ENCODE measurements at regions not wholly inside any gene's neighbourhood (a gene's known extent, or its start where the extent isn't known, plus 50 kb on each side); places are given as distances from the start of the nearest gene placed in this dataset.
A peak's percentile ranks its signal among the peaks of the same experiment; 100 is the strongest.

DNA sequence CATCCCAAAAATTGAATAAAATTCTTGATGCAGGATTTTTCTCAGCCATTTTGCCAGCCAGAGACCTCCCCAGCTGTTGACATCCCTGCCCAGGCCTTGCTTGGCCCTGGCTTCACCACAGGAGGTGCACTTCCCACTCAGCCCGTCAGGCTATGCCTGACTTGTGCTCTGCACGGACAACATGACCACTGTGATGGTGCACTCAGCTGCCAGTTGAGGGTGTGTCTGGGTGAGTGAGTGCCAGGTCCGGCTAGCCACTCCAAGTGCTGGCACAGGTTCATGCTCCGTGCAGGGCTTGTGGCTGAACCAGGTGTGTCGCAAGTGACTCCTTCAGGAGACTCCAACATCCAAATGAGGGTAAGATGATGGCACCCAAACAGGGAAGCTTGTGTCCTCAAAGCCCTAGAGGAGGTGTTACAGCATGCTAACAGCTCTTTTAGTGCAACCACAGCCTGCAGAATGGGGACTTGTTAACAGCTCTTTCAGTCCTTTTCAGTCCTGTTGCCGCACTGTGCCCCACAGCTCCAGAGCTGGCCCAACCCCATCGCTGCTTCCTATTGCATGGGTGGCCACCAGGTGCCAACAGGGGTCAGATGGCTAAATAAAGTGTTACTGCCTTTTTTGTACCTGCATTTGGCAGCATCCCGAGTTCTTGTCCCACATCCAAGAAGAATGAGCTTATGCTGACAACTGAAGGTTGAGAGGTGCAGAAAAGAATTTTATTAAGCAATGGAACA lies 380.7 kb downstream of the SLITRK5 start:
- no peaks in the 10 kb centered on the region for H3K36me3 Mint-ChIP-seq
- H3K27ac ChIP-seq (ENCODE audit: insufficient read depth, low read length, poor library complexity, severe bottlenecking), result no peak overlapping the region
- no peaks in the 10 kb centered on the region for H3K36me3 ChIP-seq (ENCODE audit: control insufficient read depth, insufficient read depth, low read length)
- peaks cover under 1% of the 10 kb centered on the region for H3K27me3 Mint-ChIP-seq
- H3K4me1 ChIP-seq (ENCODE audit: control insufficient read depth, insufficient read depth, low read length, poor library complexity, severe bottlenecking), result no peaks in the 10 kb centered on the region
- DNase-seq (no peak), ATAC-seq (ENCODE audit: low read depth in 2 of 2) (no peak)
- peaks cover 0 to 3% of the 10 kb centered on the region in 2 experiments for H3K9me3 ChIP-seq (ENCODE audit: control insufficient read depth in 2 of 2, low read length in 2 of 2)
- no peak overlapping the region for H3K4me3 Mint-ChIP-seq
- H3K27ac Mint-ChIP-seq, result no peak overlapping the region
- H3K4me3 ChIP-seq (ENCODE audit: low read depth, low read length), result no peak overlapping the region
- H3K27me3 ChIP-seq (ENCODE audit: control insufficient read depth, insufficient read depth, low read length), result no peaks in the 10 kb centered on the region
- H3K9me3 Mint-ChIP-seq, result peaks cover 0 to 31% (median 8%) of the 10 kb centered on the region in 7 donors
- H3K4me1 Mint-ChIP-seq, result no peaks in the 10 kb centered on the region

GRCh38 chr13:88063741-88064140 lies 392.6 kb downstream of the SLITRK5 start:
- Mint-ChIP-seq H3K36me3 (no peaks in the 10 kb centered on the region), H3K9me3 (peaks cover 4 to 17% (median 10%) of the 10 kb centered on the region in 7 donors), H3K4me1 (no peaks in the 10 kb centered on the region), H3K27me3 (no peaks in the 10 kb centered on the region), H3K27ac (no peak overlapping the region), H3K4me3 (no peak overlapping the region)
- no peaks in the 10 kb centered on the region for H3K27me3 ChIP-seq (ENCODE audit: control insufficient read depth, insufficient read depth, low read length)
- H3K27ac ChIP-seq (ENCODE audit: insufficient read depth, low read length, poor library complexity, severe bottlenecking), result no peak overlapping the region
- peaks cover 10 to 12% of the 10 kb centered on the region in 2 experiments for H3K9me3 ChIP-seq (ENCODE audit: control insufficient read depth in 2 of 2, low read length in 2 of 2)
- no peak for ATAC-seq (ENCODE audit: low read depth in 2 of 2)
- H3K4me3 ChIP-seq (ENCODE audit: low read depth, low read length), result no peak overlapping the region
- H3K4me1 ChIP-seq (ENCODE audit: control insufficient read depth, insufficient read depth, low read length, poor library complexity, severe bottlenecking), result no peaks in the 10 kb centered on the region
- DNase-seq, result no peak
- H3K36me3 ChIP-seq (ENCODE audit: control insufficient read depth, insufficient read depth, low read length), result no peaks in the 10 kb centered on the region

DNA sequence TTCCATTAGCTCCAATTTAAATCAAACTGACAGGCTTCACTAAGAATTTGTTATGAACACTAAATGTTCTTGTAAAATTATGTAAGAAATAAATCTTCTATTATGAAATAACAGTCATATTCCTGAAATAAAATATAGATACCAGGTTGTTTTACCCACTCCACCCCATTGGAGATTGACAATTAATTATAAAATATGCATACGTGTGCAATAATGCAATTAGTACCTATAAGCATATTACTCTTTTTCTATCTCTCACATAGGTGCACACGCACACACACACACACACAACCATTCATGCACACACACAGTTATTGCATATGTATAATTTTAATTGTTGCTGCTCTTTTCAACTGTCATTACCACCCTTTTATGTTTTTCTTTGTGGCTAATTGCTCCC lies 395.7 kb downstream of the SLITRK5 start:
- H3K36me3 Mint-ChIP-seq, result no peaks in the 10 kb centered on the region
- Histone ChIP-seq H3K27me3 (ENCODE audit: control insufficient read depth, insufficient read depth, low read length) (no peaks in the 10 kb centered on the region), H3K4me1 (ENCODE audit: control insufficient read depth, insufficient read depth, low read length, poor library complexity, severe bottlenecking) (no peaks in the 10 kb centered on the region), H3K4me3 (ENCODE audit: low read depth, low read length) (no peak overlapping the region), H3K9me3 (ENCODE audit: control insufficient read depth in 2 of 2, low read length in 2 of 2) (peaks cover 8 to 10% of the 10 kb centered on the region in 2 experiments), H3K27ac (ENCODE audit: insufficient read depth, low read length, poor library complexity, severe bottlenecking) (no peak overlapping the region), H3K36me3 (ENCODE audit: control insufficient read depth, insufficient read depth, low read length) (no peaks in the 10 kb centered on the region)
- no peak overlapping the region for H3K4me3 Mint-ChIP-seq
- no peak for ATAC-seq (ENCODE audit: low read depth in 2 of 2)
- no peaks in the 10 kb centered on the region for H3K27me3 Mint-ChIP-seq
- H3K27ac Mint-ChIP-seq, result no peak overlapping the region
- H3K4me1 Mint-ChIP-seq, result no peaks in the 10 kb centered on the region
- peaks cover 0 to 13% (median 7%) of the 10 kb centered on the region in 7 donors for H3K9me3 Mint-ChIP-seq
- no peak for DNase-seq

GRCh38 chr13:88068316-88068715 lies 397.1 kb downstream of the SLITRK5 start:
- Mint-ChIP-seq H3K9me3 (peaks cover 0 to 13% (median 7%) of the 10 kb centered on the region in 7 donors), H3K4me3 (no peak overlapping the region), H3K36me3 (no peaks in the 10 kb centered on the region), H3K27me3 (no peaks in the 10 kb centered on the region), H3K4me1 (no peaks in the 10 kb centered on the region), H3K27ac (peak overlapping the region in 1 of 3 donors; percentile 2)
- Histone ChIP-seq H3K27me3 (ENCODE audit: control insufficient read depth, insufficient read depth, low read length) (no peaks in the 10 kb centered on the region), H3K36me3 (ENCODE audit: control insufficient read depth, insufficient read depth, low read length) (no peaks in the 10 kb centered on the region), H3K9me3 (ENCODE audit: control insufficient read depth in 2 of 2, low read length in 2 of 2) (peaks cover 6 to 8% of the 10 kb centered on the region in 2 experiments), H3K27ac (ENCODE audit: insufficient read depth, low read length, poor library complexity, severe bottlenecking) (no peak overlapping the region), H3K4me1 (ENCODE audit: control insufficient read depth, insufficient read depth, low read length, poor library complexity, severe bottlenecking) (no peaks in the 10 kb centered on the region), H3K4me3 (ENCODE audit: low read depth, low read length) (no peak overlapping the region)
- no peak for DNase-seq
- no peak for ATAC-seq (ENCODE audit: low read depth in 2 of 2)

DNA sequence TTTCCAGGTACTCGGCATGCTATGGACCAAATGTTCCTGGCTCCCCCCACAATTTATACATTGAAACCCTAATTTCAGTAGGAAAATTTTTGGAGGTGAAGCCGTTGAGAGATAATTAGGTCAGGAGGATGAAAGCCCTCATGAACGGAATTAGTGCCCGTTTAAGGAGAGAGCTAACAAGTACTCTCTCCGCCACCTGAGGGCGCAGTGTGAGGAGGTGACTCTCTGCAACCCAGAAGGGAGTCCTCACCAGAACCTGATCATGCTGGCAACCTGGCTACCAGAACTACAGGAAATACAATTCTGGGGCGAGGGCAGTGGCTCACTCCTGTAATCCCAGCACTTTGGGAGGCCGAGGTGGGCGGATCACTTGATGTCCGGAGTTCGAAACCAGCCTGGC lies 397.8 kb downstream of the SLITRK5 start:
- Histone ChIP-seq H3K4me3 (ENCODE audit: low read depth, low read length) (no peak overlapping the region), H3K4me1 (ENCODE audit: control insufficient read depth, insufficient read depth, low read length, poor library complexity, severe bottlenecking) (no peaks in the 10 kb centered on the region), H3K36me3 (ENCODE audit: control insufficient read depth, insufficient read depth, low read length) (no peaks in the 10 kb centered on the region), H3K9me3 (ENCODE audit: control insufficient read depth in 2 of 2, low read length in 2 of 2) (peaks cover 8 to 13% of the 10 kb centered on the region in 2 experiments), H3K27me3 (ENCODE audit: control insufficient read depth, insufficient read depth, low read length) (no peaks in the 10 kb centered on the region), H3K27ac (ENCODE audit: insufficient read depth, low read length, poor library complexity, severe bottlenecking) (no peak overlapping the region)
- Mint-ChIP-seq H3K27me3 (no peaks in the 10 kb centered on the region), H3K27ac (no peak overlapping the region), H3K9me3 (peaks cover 0 to 13% (median 6%) of the 10 kb centered on the region in 7 donors), H3K36me3 (no peaks in the 10 kb centered on the region), H3K4me3 (no peak overlapping the region), H3K4me1 (no peaks in the 10 kb centered on the region)
- DNase-seq, result no peak
- ATAC-seq (ENCODE audit: low read depth in 2 of 2), result no peak

- H3K9me3 ChIP-seq (ENCODE audit: control insufficient read depth in 2 of 2, low read length in 2 of 2), result peaks cover 3 to 10% of the 10 kb centered on the region in 2 experiments
- H3K9me3 Mint-ChIP-seq, result peaks cover 0 to 6% (median 3%) of the 10 kb centered on the region in 7 donors
- no peak for ATAC-seq (ENCODE audit: low read depth in 2 of 2)
- H3K36me3 ChIP-seq (ENCODE audit: control insufficient read depth, insufficient read depth, low read length), result no peaks in the 10 kb centered on the region
- no peaks in the 10 kb centered on the region for H3K36me3 Mint-ChIP-seq
- no peak overlapping the region for H3K4me3 ChIP-seq (ENCODE audit: low read depth, low read length)
- H3K27me3 ChIP-seq (ENCODE audit: control insufficient read depth, insufficient read depth, low read length), result no peaks in the 10 kb centered on the region
- no peak overlapping the region for H3K4me3 Mint-ChIP-seq
- no peaks in the 10 kb centered on the region for H3K4me1 Mint-ChIP-seq
- no peak overlapping the region for H3K27ac Mint-ChIP-seq
- H3K4me1 ChIP-seq (ENCODE audit: control insufficient read depth, insufficient read depth, low read length, poor library complexity, severe bottlenecking), result no peaks in the 10 kb centered on the region
- no peaks in the 10 kb centered on the region for H3K27me3 Mint-ChIP-seq
- no peak for DNase-seq
- H3K27ac ChIP-seq (ENCODE audit: insufficient read depth, low read length, poor library complexity, severe bottlenecking), result no peak overlapping the region
Observed at GRCh38 chr13:88071371-88071770, 400.2 kb downstream of the SLITRK5 start.

DNA sequence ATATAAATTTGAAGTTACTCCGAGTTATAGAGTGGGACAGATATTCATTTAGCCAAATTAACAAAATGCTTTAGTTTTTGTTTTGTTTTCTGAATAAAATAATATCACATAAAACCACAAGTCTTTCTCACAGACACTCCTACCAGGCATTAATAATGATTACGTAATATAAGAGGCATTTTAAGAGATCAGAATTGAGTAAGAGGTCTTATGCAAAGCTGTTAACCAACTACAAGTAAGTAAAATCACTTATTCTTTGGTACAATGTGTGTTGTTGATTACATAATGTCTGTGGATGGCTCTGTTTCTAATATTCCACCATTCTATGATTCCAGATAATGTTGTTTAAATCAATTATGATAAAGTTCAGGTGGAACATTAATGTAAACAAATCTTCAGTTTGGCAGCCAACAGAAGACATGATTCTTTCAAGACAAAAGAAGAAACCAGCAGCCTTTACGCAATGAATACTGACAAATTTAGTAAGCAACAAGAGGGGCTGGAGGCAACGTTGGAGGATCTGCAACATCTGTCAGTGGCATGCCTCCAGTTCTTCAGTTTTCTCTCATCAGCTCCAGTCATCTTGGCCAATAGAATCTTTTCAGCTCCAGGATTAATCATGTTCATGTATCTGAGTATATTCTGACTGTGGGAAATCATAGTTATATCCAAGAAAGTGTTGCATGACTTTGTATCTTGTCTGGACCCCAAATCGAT lies 403.8 kb downstream of the SLITRK5 start:
- Histone ChIP-seq H3K27me3 (ENCODE audit: control insufficient read depth, insufficient read depth, low read length) (no peaks in the 10 kb centered on the region), H3K36me3 (ENCODE audit: control insufficient read depth, insufficient read depth, low read length) (no peaks in the 10 kb centered on the region), H3K27ac (ENCODE audit: insufficient read depth, low read length, poor library complexity, severe bottlenecking) (no peak overlapping the region), H3K9me3 (ENCODE audit: control insufficient read depth in 2 of 2, low read length in 2 of 2) (peaks cover 0 to 7% of the 10 kb centered on the region in 2 experiments), H3K4me3 (ENCODE audit: low read depth, low read length) (no peak overlapping the region), H3K4me1 (ENCODE audit: control insufficient read depth, insufficient read depth, low read length, poor library complexity, severe bottlenecking) (no peaks in the 10 kb centered on the region)
- no peaks in the 10 kb centered on the region for H3K36me3 Mint-ChIP-seq
- DNase-seq (no peak), ATAC-seq (ENCODE audit: low read depth in 2 of 2) (no peak)
- H3K4me3 Mint-ChIP-seq, result no peak overlapping the region
- no peak overlapping the region for H3K27ac Mint-ChIP-seq
- H3K4me1 Mint-ChIP-seq, result no peaks in the 10 kb centered on the region
- H3K9me3 Mint-ChIP-seq, result peaks cover 0 to 5% (median 2%) of the 10 kb centered on the region in 7 donors
- H3K27me3 Mint-ChIP-seq, result no peaks in the 10 kb centered on the region

Data from CD4-positive, CD25-positive, alpha-beta regulatory T cell (primary cell).